Stimulated activated naive B cell treated with anti-CD40 and anti-IgM and Interleukin-4, amounts not matched to agents 10 μg/mL and 1 μg/mL and 100 μg/mL, for 72 hours (primary cell): ENCODE measurements at regions not wholly inside any gene's neighbourhood (a gene's known extent, or its start where the extent isn't known, plus 50 kb on each side); places are given as distances from the start of the nearest gene placed in this dataset.

ENCODE experiments used
- ATAC-seq, 2 donors: fragments of 150-1000 bp; cut with Tn5 transposase; replicated peaks; 2 replicates each; pipeline ENCODE4 v1.10.0; 2021; ENCODE audit warnings: moderate library complexity in 1 of 2
- DNase-seq: peaks from one replicate; pipeline ENCODE4 v3.0.0; 2021
- H3K27ac Mint-ChIP-seq: one replicate; pipeline ENCODE4 v1.8.0; 2022; ENCODE audit warnings: mild to moderate bottlenecking, mixed read lengths
- H3K27me3 Mint-ChIP-seq, 2 donors: one replicate each; pipeline ENCODE4 v1.8.0; 2022; ENCODE audit warnings: mixed read lengths in 2 of 2
- H3K36me3 Mint-ChIP-seq, 2 donors: one replicate each; pipeline ENCODE4 v1.8.0; 2022; ENCODE audit warnings: mixed read lengths in 2 of 2, mild to moderate bottlenecking in 1 of 2
- H3K4me1 Mint-ChIP-seq, 2 donors: one replicate each; pipeline ENCODE4 v1.8.0; 2022; ENCODE audit warnings: mixed read lengths in 2 of 2, mild to moderate bottlenecking in 1 of 2
- H3K4me3 Mint-ChIP-seq, 2 donors: one replicate each; pipeline ENCODE4 v1.8.0; 2022; ENCODE audit warnings: mild to moderate bottlenecking in 2 of 2, mixed read lengths in 2 of 2, moderate library complexity in 1 of 2
- H3K9me3 Mint-ChIP-seq, 2 donors: one replicate each; pipeline ENCODE4 v1.8.0; 2022; ENCODE audit warnings: mixed read lengths in 2 of 2, mild to moderate bottlenecking in 1 of 2

DNA sequence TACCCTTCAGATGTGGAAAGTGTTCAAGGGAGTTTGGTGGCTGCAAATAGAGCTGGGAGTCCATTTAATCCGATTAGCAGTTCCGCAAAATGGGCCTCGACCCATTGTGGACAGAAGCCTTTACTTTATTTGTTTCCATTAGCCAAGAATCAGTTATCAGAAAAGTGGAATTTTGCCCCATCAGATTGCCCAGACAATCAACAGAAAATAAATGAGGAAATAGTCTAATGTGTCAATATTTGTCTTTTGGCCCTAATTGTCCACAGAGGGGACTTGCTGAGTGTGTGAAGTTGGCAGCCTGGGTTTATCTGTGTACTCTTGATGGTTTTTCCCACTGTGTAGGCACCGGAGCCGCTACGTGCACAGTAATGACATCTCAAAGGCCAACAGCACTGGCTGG lies 134.3 kb downstream of the LINC00237 start:
- Mint-ChIP-seq H3K27ac (no peak overlapping the region), H3K4me1 (no peaks in the 10 kb centered on the region), H3K4me3 (no peak overlapping the region), H3K27me3 (peaks cover 5 to 12% of the 10 kb centered on the region in 2 donors), H3K9me3 (peaks cover 0 to 9% of the 10 kb centered on the region in 2 donors), H3K36me3 (no peaks in the 10 kb centered on the region)
- ATAC-seq (no peak), DNase-seq (no peak)

DNA sequence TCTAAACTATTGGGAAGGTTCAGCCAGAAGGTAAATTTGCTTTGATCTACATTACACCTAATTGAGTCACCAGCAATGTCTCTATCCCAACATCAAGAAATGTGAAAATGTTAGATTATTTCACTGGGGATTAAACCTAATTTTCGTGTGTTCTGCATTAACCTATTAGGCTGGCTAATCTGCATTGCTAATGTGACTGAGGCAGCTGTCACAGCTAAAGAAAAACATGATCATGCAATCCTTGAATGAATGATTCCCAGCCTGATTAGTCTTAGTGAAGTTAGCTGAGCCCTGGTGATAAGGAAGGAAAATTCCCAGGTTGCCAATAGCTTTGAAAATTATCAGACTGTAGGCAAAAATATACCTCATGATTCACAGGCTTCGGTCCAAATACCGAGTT lies 135.3 kb downstream of the LINC00237 start:
- no peaks in the 10 kb centered on the region for H3K4me1 Mint-ChIP-seq
- no peak overlapping the region for H3K27ac Mint-ChIP-seq
- ATAC-seq (no peak), DNase-seq (no peak)
- H3K36me3 Mint-ChIP-seq, result no peaks in the 10 kb centered on the region
- H3K4me3 Mint-ChIP-seq, result no peak overlapping the region
- H3K27me3 Mint-ChIP-seq, result peaks cover 5 to 12% of the 10 kb centered on the region in 2 donors
- H3K9me3 Mint-ChIP-seq, result peaks cover 0 to 9% of the 10 kb centered on the region in 2 donors

DNA sequence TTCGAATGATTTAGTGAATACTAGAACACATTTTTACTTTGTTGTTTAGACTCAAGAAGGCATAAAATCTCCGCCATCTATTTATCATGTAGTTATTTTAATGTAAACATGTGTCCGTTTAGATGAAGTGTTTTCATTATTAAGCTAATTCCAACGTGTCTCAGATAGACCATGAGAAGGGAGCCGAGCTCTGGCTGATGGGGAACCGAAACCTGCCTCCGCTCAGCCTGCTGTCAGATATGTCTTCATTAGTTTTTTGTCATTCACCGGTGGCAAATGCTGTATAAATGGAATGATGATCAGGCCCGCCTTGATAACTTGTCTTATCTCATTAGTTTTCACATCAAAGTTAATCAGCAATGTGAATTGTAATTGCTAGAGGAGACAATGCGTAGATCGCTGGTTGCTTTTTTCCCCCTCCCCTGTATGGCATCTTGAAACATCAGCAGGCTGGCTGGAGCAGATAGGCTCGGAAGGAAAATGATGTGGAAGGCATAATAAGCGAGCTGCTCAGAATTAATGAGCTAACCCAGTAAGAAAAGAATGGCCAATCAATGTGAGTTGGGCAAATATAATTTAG lies 136.4 kb downstream of the LINC00237 start:
- DNase-seq, result no peak
- no peak for ATAC-seq
- H3K27ac Mint-ChIP-seq, result no peak overlapping the region
- no peaks in the 10 kb centered on the region for H3K36me3 Mint-ChIP-seq
- no peak overlapping the region for H3K4me3 Mint-ChIP-seq
- H3K27me3 Mint-ChIP-seq, result peaks cover 5 to 12% of the 10 kb centered on the region in 2 donors
- H3K4me1 Mint-ChIP-seq, result no peaks in the 10 kb centered on the region
- H3K9me3 Mint-ChIP-seq, result peaks cover 0 to 9% of the 10 kb centered on the region in 2 donors

DNA sequence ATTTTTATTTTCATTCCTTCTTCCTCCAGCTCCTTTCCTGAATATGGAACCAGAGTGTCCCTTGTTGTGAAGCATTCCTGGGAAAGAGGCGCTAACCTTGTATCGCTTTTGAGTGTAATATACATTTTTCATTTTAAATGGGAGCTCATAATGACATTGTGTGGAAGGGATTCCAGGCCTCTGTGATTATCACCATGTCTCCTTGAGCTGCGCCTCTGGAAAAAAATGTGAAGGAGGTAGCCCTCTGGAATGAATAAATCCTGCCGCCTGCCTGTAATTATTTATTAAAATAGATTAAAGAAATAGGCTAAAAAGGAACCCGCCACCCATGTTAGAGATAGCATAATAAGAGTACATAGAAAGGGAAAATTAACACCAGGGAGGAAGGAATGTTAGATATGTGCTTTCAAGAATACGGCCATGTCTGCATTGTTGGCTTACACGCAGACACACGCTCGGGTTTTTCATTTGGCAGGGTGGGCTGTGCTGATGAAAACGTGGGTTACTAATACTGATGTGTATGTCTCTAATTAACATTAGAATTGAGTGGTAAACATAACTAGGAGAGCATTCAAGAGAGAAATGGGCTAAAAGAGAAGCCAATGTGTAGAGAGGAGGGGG lies 138.5 kb downstream of the LINC00237 start:
- no peak for DNase-seq
- ATAC-seq, result no peak
- Mint-ChIP-seq H3K27ac (no peak overlapping the region), H3K4me3 (no peak overlapping the region), H3K27me3 (peaks cover 0 to 14% of the 10 kb centered on the region in 2 donors), H3K4me1 (no peaks in the 10 kb centered on the region), H3K9me3 (peaks cover 0 to 5% of the 10 kb centered on the region in 2 donors), H3K36me3 (no peaks in the 10 kb centered on the region)

DNA sequence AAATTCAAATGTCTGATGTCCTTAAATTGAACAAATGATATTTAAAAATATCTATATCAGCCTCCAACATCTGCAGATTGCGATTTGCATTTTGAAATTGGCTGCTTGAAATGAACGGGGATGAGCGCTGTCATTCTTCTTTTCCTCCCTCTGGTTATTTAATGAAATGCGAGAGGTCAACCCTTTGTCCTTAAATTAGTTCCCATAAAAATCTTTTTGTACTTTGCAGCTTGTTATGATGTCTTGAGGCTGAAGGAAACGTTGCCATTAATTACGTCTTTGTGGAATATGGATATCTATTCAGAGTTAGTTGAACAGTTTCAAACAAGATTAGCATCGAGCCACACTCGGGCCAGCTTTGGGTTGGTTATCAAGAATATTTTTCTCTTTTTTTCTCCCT lies 140.0 kb downstream of the LINC00237 start:
- H3K27me3 Mint-ChIP-seq, result peaks cover 0 to 14% of the 10 kb centered on the region in 2 donors
- H3K9me3 Mint-ChIP-seq, result peaks cover 0 to 5% of the 10 kb centered on the region in 2 donors
- ATAC-seq (no peak), DNase-seq (no peak)
- H3K27ac Mint-ChIP-seq, result no peak overlapping the region
- H3K36me3 Mint-ChIP-seq, result no peaks in the 10 kb centered on the region
- H3K4me1 Mint-ChIP-seq, result no peaks in the 10 kb centered on the region
- no peak overlapping the region for H3K4me3 Mint-ChIP-seq

DNA sequence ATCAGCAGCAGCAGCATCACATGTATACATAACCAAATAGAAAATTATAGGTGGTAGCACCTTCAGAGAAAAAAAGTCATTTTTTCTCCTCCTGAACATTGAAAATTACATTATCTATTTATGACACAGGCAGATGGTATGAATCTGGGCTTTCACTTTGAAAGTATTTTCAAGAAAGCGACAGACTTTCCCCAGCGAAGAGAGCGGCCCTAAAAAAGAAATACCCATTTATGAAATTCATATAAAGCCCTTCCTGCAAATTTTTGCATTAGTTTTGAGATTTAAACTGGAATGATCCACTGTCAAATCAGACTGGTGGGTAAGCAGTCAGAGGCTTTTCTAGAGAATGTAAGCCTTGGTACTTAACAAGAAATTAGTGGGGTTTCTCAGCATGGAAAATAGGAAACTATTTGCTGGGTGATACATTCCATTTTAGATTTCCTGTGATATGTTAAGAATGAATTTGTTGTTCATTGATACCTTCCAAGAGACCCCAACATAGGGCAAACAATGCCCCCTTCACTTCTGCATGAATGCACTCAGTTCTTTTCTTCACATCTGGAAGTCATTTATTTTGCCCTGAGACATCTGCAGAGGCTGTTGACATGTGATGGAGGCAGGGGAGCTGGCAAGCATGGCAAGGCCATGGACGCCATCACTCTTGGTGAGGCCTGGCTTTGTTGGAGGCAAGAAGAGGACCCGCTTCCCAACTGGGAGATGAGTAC lies 147.0 kb downstream of the LINC00237 start:
- no peaks in the 10 kb centered on the region for H3K4me1 Mint-ChIP-seq
- H3K4me3 Mint-ChIP-seq, result no peak overlapping the region
- H3K27me3 Mint-ChIP-seq, result peaks cover 16 to 18% of the 10 kb centered on the region in 2 donors
- no peaks in the 10 kb centered on the region for H3K36me3 Mint-ChIP-seq
- DNase-seq, result no peak
- no peak overlapping the region for H3K27ac Mint-ChIP-seq
- peaks cover 2 to 4% of the 10 kb centered on the region in 2 donors for H3K9me3 Mint-ChIP-seq
- ATAC-seq, result no peak

DNA sequence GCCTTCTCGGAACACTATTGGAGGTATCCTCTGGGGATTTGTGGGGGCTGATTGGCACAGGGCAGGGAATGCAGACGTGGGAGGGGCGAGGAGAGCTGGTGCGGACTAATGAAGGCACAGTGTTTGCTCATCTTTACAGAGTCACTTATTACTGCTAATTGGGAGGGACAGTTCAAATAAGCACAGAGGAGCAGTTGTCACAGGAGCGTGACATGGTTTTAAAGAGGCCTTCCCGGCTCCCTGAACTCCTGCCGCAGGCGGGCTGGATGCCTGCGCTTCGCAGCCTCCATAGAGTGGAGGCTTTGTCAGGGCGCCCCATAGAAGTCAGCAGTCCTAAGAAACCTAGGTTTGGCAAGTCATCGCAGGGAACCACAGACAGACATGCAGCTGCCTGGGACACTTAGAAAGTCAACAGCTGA lies 149.6 kb downstream of the LINC00237 start:
- no peaks in the 10 kb centered on the region for H3K36me3 Mint-ChIP-seq
- H3K27me3 Mint-ChIP-seq, result peaks cover 28 to 36% of the 10 kb centered on the region in 2 donors
- no peak for ATAC-seq
- H3K27ac Mint-ChIP-seq, result no peak overlapping the region
- peaks cover 3 to 7% of the 10 kb centered on the region in 2 donors for H3K4me1 Mint-ChIP-seq
- H3K4me3 Mint-ChIP-seq, result no peak overlapping the region
- peaks cover 4% of the 10 kb centered on the region in 2 donors for H3K9me3 Mint-ChIP-seq
- no peak for DNase-seq

DNA sequence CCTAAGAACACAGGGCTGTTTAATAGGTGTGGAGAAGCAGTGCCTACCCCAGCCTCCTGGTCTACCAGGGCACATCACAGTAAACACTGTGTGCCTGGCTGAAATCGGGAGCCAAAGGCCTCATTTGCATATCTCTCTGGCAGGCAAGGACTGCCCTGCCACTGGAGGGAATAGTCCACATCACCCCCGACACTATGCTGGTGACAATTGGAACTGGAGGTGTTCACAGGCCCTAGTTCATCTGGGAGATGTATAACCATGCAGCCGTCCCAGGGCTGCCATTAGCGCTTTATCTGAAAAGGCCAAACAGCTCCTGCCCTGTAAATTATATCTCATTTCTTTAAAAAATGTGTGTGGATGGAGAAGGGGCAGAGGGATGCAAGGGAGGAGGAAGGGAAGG lies 150.3 kb downstream of the LINC00237 start:
- no peak overlapping the region for H3K27ac Mint-ChIP-seq
- peaks cover 3 to 7% of the 10 kb centered on the region in 2 donors for H3K4me1 Mint-ChIP-seq

DNA sequence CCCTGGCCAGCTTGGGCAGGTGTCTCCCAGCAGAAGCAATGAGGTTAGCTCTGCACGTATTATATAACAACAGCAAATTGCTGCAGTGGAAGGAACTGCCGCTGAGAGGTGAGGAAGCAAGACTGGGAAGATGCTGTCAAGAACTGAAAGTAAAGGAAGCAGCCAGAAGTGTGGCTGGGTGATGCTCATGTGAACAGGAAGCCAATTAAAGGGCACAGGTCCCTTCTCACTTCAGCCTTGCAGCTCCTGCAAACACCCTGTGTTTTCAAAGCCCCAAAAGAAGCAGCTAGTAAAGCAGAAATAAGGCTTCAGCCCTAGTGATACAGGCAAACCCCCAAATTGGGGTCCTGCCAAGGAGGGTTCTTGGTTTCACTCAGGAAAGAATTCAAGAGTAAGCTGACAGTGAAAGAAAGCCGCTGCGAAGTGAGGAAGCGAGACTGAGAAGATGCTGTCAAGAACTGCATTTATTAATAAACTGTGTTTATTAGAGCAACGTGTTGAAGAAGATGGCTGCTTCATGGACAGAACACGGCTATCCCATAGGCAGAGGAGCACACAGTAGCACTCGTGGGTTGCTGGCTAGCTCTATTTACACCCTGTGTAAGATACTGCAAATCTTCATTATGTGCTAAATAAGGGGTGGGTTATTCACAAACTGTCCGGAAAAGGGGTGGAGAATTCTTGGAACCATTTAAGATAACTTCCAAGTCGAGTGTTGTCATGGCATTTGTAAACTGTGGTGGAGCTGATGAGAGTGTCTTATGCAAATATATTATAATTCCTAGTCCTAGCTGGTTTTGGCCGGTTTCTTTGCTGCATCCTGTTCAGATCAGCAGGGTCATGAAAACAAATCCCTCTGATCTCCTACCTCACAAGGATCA lies 152.2 kb downstream of the LINC00237 start:
- Mint-ChIP-seq H3K27ac (no peak overlapping the region), H3K4me1 (peaks cover 3 to 7% of the 10 kb centered on the region in 2 donors), H3K27me3 (peaks cover 28 to 39% of the 10 kb centered on the region in 2 donors), H3K36me3 (no peaks in the 10 kb centered on the region), H3K4me3 (no peak overlapping the region), H3K9me3 (peaks cover 4% of the 10 kb centered on the region in 2 donors)
- DNase-seq (no peak), ATAC-seq (no peak)

More for the DNA sequence above, 150.3 kb downstream of the LINC00237 start:
- H3K27me3 Mint-ChIP-seq, result peaks cover 28 to 36% of the 10 kb centered on the region in 2 donors
- no peak overlapping the region for H3K4me3 Mint-ChIP-seq
- H3K9me3 Mint-ChIP-seq, result peaks cover 4% of the 10 kb centered on the region in 2 donors
- ATAC-seq (no peak), DNase-seq (no peak)
- no peaks in the 10 kb centered on the region for H3K36me3 Mint-ChIP-seq

DNA sequence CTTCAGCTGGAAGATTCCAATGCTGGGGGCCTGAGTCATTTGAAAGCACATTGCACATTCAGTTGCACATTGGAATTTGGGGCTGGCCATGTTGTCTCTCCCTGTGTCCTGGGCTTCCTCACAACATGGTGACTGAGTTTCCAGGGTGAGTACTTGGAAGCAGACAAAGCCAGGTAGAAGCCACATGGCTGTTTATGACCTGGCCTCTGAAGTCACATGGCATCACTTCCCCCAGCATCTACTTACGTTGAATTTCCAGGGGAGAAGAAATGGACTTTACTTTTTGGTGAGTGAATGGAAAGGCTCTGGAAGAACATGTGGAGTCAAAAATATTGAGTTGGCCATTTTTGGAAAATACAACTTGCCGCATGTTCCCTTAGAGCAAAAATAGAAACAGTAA lies 155.5 kb downstream of the LINC00237 start:
- H3K9me3 Mint-ChIP-seq, result peaks cover 9 to 10% of the 10 kb centered on the region in 2 donors
- H3K36me3 Mint-ChIP-seq, result no peaks in the 10 kb centered on the region

DNA sequence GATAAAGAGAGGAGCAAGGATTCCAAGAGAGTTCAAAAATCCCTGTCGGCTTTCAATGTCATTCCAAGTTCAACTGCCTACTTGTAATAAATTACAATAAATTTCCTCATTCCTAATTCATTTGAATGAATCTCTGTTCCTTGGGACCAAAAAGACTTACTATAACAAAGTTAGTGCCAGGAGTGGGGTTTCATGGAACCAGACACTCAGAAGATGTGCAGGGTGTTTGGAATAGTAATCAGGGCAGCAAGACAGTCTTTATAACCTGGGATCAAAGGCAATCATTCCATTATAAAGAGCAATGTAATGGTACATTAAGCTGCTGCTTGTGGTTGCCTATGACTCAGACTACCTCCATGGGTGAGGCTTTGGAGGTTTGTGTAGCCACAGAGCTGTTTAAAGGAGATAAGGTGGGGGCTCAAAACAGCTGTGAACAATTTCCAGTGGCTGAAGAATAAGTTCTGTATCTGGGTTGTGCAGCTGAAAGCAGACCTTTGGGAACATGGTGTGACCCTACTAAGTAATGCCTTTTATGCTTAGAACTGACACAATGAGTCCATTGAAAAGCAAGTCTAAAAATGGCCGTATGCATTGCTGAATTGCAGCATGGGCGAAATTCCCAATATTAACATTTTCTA lies 159.9 kb downstream of the LINC00237 start:
- H3K4me3 Mint-ChIP-seq, result no peak overlapping the region
- H3K27me3 Mint-ChIP-seq, result peaks cover 4 to 6% of the 10 kb centered on the region in 2 donors
- H3K27ac Mint-ChIP-seq, result no peak overlapping the region
- ATAC-seq (no peak), DNase-seq (no peak)
- H3K36me3 Mint-ChIP-seq, result no peaks in the 10 kb centered on the region
- peaks cover 5 to 6% of the 10 kb centered on the region in 2 donors for H3K9me3 Mint-ChIP-seq
- H3K4me1 Mint-ChIP-seq, result no peaks in the 10 kb centered on the region

More for the DNA sequence above, 155.5 kb downstream of the LINC00237 start:
- no peak for ATAC-seq
- no peak for DNase-seq
- H3K27ac Mint-ChIP-seq, result no peak overlapping the region
- H3K4me3 Mint-ChIP-seq, result no peak overlapping the region
- H3K27me3 Mint-ChIP-seq, result peaks cover 24 to 35% of the 10 kb centered on the region in 2 donors
- H3K4me1 Mint-ChIP-seq, result peaks cover 3 to 7% of the 10 kb centered on the region in 2 donors

DNA sequence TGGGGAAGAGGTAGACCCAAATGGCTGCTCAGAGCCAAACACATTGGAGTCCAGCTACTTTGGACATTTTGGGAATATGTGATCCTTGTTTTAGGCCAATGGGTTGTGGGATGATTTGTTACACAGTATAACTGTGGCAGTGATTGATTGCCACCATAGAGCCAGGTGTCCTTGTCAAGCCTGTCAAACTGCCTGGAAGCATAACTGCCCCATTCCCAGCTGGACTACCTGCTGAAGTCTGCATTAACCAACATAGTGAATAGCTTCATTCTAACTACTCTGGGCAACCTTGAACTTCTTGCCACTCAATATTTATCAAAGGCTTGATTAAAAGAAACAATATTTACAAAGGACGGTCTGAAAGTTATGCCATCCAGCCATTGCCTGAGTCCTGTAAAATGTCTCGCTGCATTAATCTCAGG lies 164.7 kb downstream of the LINC00237 start:
- peaks cover 5 to 15% of the 10 kb centered on the region in 2 donors for H3K27me3 Mint-ChIP-seq
- H3K27ac Mint-ChIP-seq, result no peak overlapping the region
- ATAC-seq (no peak), DNase-seq (no peak)
- peaks cover 5 to 6% of the 10 kb centered on the region in 2 donors for H3K9me3 Mint-ChIP-seq
- H3K36me3 Mint-ChIP-seq, result no peaks in the 10 kb centered on the region
- H3K4me3 Mint-ChIP-seq, result no peak overlapping the region
- H3K4me1 Mint-ChIP-seq, result no peaks in the 10 kb centered on the region

DNA sequence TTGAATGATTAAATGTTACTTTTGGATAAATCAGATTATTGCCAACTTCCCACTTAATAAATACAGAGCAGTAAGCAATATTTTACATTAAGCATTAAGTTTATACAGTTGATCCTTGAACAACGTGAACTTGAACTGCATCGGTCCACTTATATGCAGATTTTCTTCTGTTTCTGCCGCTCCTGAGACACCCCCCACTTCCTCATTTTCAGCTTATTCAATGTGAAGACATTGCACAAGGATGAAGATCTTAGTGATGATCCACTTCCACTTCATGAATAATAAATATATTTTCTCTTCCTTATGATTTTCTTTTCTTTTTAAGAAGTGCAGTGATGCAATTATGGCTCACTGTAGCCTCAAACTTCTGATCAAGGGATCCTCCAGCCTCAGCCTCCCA lies 167.2 kb downstream of the LINC00237 start:
- H3K27me3 Mint-ChIP-seq, result peaks cover 5 to 19% of the 10 kb centered on the region in 2 donors
- no peaks in the 10 kb centered on the region for H3K9me3 Mint-ChIP-seq
- no peaks in the 10 kb centered on the region for H3K36me3 Mint-ChIP-seq
- no peak overlapping the region for H3K27ac Mint-ChIP-seq
- H3K4me1 Mint-ChIP-seq, result no peaks in the 10 kb centered on the region
- DNase-seq (no peak), ATAC-seq (no peak)
- H3K4me3 Mint-ChIP-seq, result no peak overlapping the region

DNA sequence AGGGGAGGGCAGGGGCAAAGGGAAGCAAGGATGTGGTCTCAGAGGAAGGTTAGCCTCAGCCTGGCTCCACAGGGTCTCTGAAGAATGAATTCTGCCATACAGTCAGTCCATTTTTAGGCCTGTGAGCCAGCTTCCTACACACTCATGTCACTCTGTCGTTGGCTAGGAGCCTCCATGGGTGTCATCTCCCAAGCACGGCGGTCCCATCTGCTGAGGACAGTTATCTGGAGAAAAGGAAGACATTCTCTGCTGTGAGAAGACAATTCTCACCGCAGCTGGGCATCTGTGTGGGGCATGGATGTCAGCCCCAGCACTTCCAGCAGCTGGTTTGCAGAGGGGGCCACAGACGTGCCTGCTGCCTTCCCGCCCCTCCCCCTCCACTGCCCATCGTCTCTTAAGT lies 167.6 kb downstream of the LINC00237 start:
- H3K4me1 Mint-ChIP-seq, result no peaks in the 10 kb centered on the region
- no peak for ATAC-seq
- no peak overlapping the region for H3K27ac Mint-ChIP-seq
- no peaks in the 10 kb centered on the region for H3K9me3 Mint-ChIP-seq
- peaks cover 5 to 19% of the 10 kb centered on the region in 2 donors for H3K27me3 Mint-ChIP-seq
- DNase-seq, result no peak
- no peaks in the 10 kb centered on the region for H3K36me3 Mint-ChIP-seq
- no peak overlapping the region for H3K4me3 Mint-ChIP-seq
